ENCODE measurements at regions not wholly inside any gene's neighbourhood (a gene's known extent, or its start where the extent isn't known, plus 50 kb on each side); places are given as distances from the start of the nearest gene placed in this dataset.

GRCh38 chr3:96491023-96491422, 323.4 kb upstream of the EPHA6 start:
- no peak for DNase-seq
- Histone ChIP-seq H3K36me3 (replicated peaks in 1 of 2; ENCODE audit: insufficient read depth in 1 of 2, low read depth in 2 of 2) (no peaks in the 10 kb centered on the region), H3K9me3 (peaks cover 0 to 6% (median 0%) of the 10 kb centered on the region in 3 donors), H3K27me3 (no peaks in the 10 kb centered on the region), H3K4me1 (no peaks in the 10 kb centered on the region), H3K27ac (no peak overlapping the region), H3K4me3 (no peak overlapping the region)
- intact Hi-C loops (cut with DNase I) = no loop called here
- ATAC-seq = no peak
- TF ChIP-seq POLR2A (IDR thresholded peaks at IDR 0.05) = no peak
- no peak for TF ChIP-seq CTCF (IDR thresholded peaks at IDR 0.05)

- H3K4me1 ChIP-seq = no peaks in the 10 kb centered on the region
- intact Hi-C loops (cut with DNase I) = no loop called here
Measured at GRCh38 chr3:96491868-96492267, 322.5 kb upstream of the EPHA6 start.

GRCh38 chr3:96510334-96510733, 304.1 kb upstream of the EPHA6 start:
- DNase-seq = no peak
- Histone ChIP-seq H3K27me3 (no peaks in the 10 kb centered on the region), H3K36me3 (replicated peaks in 1 of 2; ENCODE audit: insufficient read depth in 1 of 2, low read depth in 2 of 2) (no peaks in the 10 kb centered on the region), H3K4me3 (no peak overlapping the region), H3K27ac (no peak overlapping the region), H3K9me3 (no peaks in the 10 kb centered on the region), H3K4me1 (no peaks in the 10 kb centered on the region)
- no peak for TF ChIP-seq POLR2A (IDR thresholded peaks at IDR 0.05)
- no peak for TF ChIP-seq CTCF (IDR thresholded peaks at IDR 0.05)
- intact Hi-C loops (cut with DNase I) = no loop called here
- ATAC-seq = no peak
- WGBS, 2 donors = 74 to 75% methylated on average over 7 of the region's 7 CpGs

More at GRCh38 chr3:96491868-96492267, 322.5 kb upstream of the EPHA6 start:
- Histone ChIP-seq H3K9me3 (peaks cover 0 to 6% (median 0%) of the 10 kb centered on the region in 3 donors), H3K4me3 (no peak overlapping the region), H3K36me3 (replicated peaks in 1 of 2; ENCODE audit: insufficient read depth in 1 of 2, low read depth in 2 of 2) (no peaks in the 10 kb centered on the region), H3K27me3 (no peaks in the 10 kb centered on the region), H3K27ac (no peak overlapping the region)
- ATAC-seq (no peak), DNase-seq (no peak)
- no peak for TF ChIP-seq CTCF (IDR thresholded peaks at IDR 0.05)
- no peak for TF ChIP-seq POLR2A (IDR thresholded peaks at IDR 0.05)

- Histone ChIP-seq H3K27ac (no peak overlapping the region), H3K4me1 (no peaks in the 10 kb centered on the region), H3K36me3 (replicated peaks in 1 of 2; ENCODE audit: insufficient read depth in 1 of 2, low read depth in 2 of 2) (no peaks in the 10 kb centered on the region), H3K27me3 (no peaks in the 10 kb centered on the region), H3K9me3 (no peaks in the 10 kb centered on the region), H3K4me3 (no peak overlapping the region)
- TF ChIP-seq CTCF (IDR thresholded peaks at IDR 0.05) (no peak), POLR2A (IDR thresholded peaks at IDR 0.05) (no peak)
- DNase-seq = no peak
- intact Hi-C loops (cut with DNase I) = no loop called here
- ATAC-seq = no peak
Measured at GRCh38 chr3:96537165-96537564, 277.2 kb upstream of the EPHA6 start.

- intact Hi-C loops (cut with DNase I) = no loop called here
- Histone ChIP-seq H3K27me3 (no peaks in the 10 kb centered on the region), H3K27ac (no peak overlapping the region), H3K9me3 (no peaks in the 10 kb centered on the region), H3K4me3 (no peak overlapping the region), H3K4me1 (no peaks in the 10 kb centered on the region), H3K36me3 (replicated peaks in 1 of 2; ENCODE audit: insufficient read depth in 1 of 2, low read depth in 2 of 2) (no peaks in the 10 kb centered on the region)
- WGBS, 2 donors = 43 to 59% methylated on average over 1 of the region's 1 CpG
- ATAC-seq = no peak
- no peak for TF ChIP-seq CTCF (IDR thresholded peaks at IDR 0.05)
- TF ChIP-seq POLR2A (IDR thresholded peaks at IDR 0.05) = no peak
- no peak for DNase-seq
Measured at GRCh38 chr3:96538186-96538585, 276.2 kb upstream of the EPHA6 start.

All from body of pancreas (tissue), 4 donors.